Left ventricle myocardium superior (tissue), 1 donor: ENCODE measurements at regions not wholly inside any gene's neighbourhood (a gene's known extent, or its start where the extent isn't known, plus 50 kb on each side); places are given as distances from the start of the nearest gene placed in this dataset.
"Not testable (repeated sequence)": the region's sequence is repeated elsewhere in the genome, so short reads cannot be mapped to it uniquely, and the experiment has no call there.

Experiments used
- ATAC-seq: fragments of 200-7000 bp; cut with Tn5 transposase; one replicate; pipeline ENCODE4 v1.9.1; 2020; ENCODE audit warnings: mild to moderate bottlenecking, moderate library complexity
- DNase-seq: peaks from one replicate; pipeline ENCODE4 v3.0.0-alpha.2; 2020
- intact Hi-C: fragments of 100-400 bp; cut with micrococcal nuclease; formaldehyde crosslinking; loops from one replicate; pipeline ENCODE4 v1.11.0; 2022
- donor health status: DM: no; HTN: yes; CAD: no; lungs with severe emphysema.

DNA sequence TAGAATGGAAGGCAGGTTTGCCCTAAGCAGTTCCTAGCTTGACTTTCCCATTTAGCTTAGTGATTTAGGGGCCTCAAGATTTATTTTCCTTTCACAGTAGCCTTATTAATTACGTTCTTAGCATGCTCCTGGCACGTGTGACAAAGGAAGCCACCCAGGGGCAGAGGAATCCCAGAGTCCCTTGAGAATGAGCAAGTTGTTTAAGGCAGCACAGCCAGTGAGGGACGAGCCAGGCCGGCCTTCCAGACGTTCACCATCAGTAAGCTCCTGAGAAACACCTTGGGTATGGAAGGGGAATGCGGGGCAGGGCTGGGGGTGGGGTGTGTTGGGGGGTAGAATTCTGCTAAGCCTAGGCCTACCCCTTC, 76.3 kb downstream of the SOWAHC start:
- no peak for ATAC-seq
- no peak for DNase-seq
- intact Hi-C loops, result no loop called here

DNA sequence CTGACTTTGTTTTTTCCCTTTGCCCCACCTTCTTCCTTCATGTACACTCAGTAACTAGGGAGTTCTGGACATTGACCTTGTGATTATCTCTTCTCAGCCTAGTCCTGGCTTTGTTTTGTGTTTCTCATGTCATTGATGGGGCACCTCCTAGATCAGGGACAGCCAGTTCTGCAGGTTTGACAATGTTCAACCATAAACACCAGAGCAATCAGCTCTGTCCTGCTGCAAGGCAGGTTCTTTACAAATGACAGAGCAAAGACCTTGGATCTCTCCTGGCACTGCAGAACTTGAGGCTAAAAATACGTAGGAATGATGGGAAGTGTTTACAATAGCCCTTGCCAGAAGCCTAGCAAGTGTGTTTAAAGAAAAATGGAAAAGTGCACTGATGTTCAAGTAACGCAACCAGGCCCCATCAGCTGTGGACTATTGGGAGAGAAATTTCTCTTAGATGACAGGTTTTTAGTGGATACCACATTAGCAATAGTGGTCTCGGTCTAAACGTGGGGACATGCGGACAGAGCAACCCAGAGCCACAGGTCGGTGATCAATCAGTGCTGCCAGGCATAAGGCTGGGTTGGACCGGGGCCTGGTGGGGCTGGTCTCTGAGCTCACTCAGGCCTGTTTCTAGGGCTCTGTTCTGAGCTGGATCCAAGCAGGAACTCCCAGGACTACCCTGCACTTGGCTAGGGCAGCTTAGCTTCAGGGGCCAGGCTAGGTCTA, 76.8 kb downstream of the SOWAHC start:
- intact Hi-C loops, result no loop called here
- peak; percentile 73 for DNase-seq
- ATAC-seq, result peak; percentile 90

DNA sequence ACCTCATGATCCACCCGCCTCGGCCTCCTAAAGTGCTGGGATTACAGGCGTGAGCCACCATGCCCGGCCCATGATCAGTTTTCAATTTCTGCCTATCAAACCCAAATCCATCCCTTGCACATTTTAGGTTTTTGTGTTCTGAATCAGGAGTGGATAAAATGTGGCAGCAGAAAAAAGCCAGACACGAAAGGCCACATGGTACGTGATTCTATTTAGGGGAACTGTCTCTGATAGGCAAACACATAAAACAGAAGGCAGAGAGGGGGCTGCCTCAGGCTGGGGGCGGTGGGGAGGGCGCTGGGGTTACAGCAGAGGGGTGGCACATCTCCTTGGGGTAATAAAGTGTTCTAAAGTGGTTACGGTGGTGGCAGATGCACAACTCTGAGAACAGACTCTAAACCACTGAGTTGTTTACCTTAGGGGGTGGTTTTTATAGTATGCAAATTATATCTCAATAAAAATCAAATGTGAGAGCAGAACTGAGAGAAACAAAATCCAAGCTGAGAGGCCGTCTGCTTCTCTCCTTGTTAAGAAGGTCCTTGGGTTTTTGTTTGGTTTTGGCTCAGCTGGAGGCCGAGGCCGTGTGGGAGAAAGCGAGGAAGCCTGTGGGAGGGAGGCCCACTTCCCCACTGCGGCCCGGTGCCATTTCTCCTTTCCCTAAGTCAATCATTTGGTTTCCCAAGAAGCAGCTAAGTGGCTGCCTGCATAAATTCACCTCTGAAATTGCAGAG, 78.0 kb downstream of the SOWAHC start:
- intact Hi-C loops, result no loop called here
- ATAC-seq (peak; percentile 27), DNase-seq (no peak)

DNA sequence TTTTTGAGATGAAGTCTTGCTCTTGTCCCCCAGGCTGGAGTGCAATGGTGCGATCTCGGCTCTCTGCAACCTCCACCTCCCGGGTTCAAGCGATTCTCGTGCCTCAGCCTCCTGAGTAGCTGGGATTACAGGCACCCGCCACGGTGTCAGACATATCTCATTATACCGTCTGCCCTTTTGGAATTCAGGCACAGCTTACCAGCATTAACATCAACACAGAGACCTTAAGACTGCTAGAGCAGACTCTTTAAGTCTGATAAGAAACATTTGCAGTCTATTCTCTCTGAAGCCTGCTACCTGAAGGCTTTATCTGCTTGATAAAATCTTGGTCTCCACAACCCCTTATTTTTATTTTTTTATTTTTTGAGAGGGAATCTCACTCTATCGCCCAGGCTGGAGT, 78.7 kb downstream of the SOWAHC start:
- intact Hi-C loops, DNase-seq, ATAC-seq: not testable (repeated sequence)

DNA sequence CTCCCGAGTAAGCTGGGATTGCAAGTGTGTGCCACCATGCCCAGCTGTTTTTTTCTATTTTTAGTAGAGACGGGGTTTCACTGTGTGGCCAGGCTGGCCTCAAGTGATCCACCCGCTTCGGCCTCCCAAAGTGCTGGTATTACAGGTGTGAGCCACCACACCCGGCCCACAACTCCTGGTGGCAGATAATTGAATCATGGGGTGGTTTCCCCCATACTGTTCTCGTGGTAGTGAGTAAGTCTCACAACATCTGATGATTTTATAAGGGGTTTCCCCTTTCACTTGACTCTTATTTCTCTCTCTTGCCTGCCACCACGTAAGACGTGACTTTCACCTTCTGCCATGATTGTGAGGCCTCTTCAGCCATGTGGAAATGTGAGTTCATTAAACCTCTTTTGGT, 79.1 kb downstream of the SOWAHC start:
- intact Hi-C loops, ATAC-seq, DNase-seq: not testable (repeated sequence)

DNA sequence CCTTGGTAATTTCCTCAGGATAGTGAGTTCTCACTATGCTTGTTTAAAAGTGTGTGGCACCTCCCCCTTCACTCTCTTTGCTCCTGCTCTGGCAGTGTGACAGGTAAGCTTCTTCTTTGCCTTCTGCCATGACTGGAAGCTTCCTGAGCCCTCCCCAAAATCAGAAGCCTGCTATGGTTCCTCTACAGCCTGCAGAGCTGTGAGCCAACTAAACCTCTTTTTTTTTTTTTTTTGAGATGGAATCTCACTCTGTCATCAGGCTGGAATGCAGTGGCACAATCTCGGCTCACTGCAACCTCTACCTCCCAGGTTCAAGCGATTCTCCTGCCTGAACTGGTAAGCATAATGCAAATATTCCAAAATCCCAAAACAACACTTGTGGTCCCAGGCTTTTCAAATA, 80.0 kb downstream of the SOWAHC start:
- no peak for ATAC-seq
- intact Hi-C loops, result no loop called here
- DNase-seq, result no peak

DNA sequence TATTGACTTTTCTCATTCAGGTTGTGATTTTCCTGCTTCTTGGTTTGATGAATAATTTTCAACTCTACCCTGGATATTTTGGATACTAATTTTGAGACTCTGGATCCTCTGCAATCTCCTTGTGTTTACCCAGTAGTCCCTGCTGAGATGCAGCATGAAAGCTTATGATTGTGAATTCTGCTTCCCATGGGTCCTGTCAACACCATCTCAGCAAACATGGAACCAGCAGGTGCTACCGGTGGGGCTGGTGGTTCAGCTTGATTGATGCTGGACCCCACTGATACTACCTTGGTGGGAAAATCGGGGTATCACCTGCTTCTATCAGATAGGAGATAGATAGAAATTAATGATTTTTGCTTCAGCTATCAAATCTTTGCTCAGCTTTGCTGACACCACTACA, 81.1 kb downstream of the SOWAHC start:
- intact Hi-C loops, result no loop called here
- no peak for ATAC-seq
- DNase-seq, result no peak

DNA sequence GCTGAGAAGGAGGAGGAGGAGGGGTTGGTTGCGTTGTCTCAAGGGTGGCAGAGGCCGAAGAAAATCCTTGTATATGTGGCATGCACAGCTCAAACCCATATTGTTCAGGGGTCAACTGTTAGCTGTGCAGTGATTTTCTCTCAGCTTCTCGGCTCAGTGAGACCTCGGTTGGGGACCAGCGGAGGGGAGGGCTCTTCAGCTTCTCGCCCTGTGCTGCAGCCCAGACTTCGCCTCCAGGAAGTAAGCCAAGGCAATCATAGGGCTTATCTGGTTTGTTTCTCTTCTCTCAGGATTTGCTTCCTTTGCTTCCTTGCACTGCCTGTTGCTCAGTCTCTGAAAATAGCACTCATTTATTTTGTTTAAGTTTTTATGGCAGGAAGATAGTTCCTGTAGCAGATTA, 85.5 kb downstream of the SOWAHC start:
- ATAC-seq, result peak; percentile 85
- intact Hi-C loops, result no loop called here
- no peak for DNase-seq

DNA sequence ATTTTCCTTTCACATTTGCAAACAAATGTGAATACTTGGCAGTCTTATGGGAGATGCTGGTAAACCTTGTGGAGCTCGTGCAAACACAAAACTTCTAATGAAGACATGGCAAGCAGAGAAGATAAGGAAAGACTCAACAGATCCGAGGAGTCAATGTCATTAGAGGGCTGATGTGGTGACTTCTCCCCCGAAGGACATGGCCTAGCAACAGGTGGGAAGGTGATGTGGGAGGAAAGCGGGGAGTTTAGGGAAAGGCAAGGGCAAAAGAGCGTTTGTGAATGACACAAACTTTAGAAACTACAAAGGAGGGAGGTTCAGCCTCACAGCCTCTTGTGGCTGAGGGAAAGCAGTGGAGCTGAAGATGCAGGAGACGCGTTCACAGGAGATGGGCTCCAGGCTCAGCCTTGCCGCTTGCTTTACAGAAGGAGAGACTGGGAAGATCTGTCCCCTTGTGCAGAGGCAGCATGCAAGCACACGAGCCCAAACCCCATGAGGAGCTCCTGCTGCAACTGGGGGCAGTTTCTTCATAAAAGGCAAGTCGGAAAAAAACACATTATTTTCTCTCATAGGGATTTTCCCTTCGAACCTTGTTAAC, 86.6 kb downstream of the SOWAHC start:
- intact Hi-C loops, result no loop called here
- DNase-seq (no peak), ATAC-seq (no peak)

DNA sequence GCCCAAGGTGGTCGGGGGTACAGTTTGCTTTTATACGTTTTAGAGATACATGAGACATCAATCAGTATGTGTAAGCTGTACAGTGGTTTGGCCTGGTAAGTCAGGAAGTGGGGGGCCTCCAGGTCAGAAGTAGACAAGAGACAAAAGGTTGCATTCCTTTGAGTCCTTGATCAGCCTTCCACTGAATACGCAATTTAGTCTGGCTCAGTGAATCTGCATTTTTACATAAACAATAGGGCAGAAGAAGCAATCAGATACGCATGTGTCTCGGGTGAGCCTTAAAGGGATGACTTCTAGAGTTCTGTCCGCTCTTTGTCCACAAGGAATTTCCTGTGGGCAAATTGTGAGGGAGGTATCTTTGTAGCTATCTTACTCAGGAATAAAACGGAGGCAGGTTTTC, 87.2 kb downstream of the SOWAHC start:
- intact Hi-C loops, result no loop called here
- ATAC-seq (no peak), DNase-seq (no peak)

DNA sequence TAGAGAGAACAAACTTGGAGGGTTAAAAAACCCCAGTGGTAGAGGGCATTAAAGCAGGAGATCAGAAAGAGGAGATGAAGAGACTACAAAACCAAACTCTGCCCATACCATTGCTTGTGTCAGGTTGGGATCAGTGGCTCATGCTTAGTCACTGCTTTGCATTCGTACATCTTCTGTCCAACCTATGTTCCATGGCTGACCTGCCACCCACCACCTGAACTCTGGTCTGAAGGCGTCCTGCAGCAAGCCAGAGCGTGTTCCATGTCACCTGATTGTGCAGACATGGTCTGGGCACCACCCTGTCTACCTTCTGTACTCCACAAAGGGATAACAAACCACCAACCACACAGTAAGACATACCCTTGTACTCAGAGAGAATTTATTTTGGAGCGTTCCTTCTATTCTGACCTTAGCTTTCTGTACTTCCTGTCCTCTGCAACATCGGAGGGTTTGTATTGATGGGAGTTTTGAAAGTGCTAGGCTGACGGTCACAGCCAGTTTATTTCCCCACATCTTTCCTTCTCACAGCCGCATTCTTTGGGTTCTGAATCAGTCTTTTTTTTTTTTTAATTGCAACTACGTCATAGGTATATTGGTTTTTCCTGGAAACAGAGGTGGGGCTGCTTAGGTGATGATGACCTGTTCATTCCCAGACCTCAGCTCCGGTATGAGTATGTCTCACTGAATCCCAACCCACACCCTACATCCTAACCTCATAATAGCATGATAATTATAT, 88.3 kb downstream of the SOWAHC start:
- no peak for DNase-seq
- intact Hi-C loops, result no loop called here
- ATAC-seq, result no peak

DNA sequence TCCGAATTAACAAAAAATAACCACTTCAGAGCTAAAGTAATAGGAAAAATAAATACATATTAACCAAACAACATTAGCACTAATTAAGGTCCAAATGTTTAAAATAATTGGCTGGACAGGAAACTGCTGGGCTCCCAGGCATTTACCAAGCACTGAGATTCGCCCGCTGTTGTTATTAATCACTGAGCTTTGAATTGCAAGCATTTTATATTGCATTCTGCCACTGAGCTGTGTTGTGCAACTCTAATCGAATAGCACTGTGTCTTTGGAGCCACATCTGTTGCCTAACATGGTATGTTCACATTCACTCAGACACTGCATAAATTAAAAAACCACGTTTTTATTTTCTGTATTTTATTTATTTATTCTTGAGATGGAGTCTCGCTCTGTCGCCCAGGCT, 88.9 kb downstream of the SOWAHC start:
- ATAC-seq, result no peak
- DNase-seq, result no peak
- intact Hi-C loops, result no loop called here

DNA sequence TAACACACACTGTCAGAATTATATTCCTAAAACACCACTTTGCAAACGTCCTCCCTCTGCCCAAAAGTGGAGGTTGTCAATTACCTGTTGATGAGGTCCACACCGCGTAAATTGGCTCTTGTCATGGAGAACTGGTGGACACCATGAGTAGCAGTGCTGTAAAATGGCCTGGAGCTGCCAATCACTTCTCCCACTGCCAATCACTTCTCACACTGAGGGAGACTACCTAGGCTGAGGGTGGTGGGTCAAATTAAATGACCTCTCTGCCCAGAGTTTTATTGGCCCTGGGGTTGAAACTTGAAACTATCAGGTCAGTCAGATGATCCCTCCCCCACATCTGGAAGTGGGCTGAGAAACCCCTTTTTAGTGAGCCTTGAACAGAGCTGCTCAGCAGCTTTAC, 89.6 kb downstream of the SOWAHC start:
- no peak for ATAC-seq
- intact Hi-C loops, result no loop called here

DNA sequence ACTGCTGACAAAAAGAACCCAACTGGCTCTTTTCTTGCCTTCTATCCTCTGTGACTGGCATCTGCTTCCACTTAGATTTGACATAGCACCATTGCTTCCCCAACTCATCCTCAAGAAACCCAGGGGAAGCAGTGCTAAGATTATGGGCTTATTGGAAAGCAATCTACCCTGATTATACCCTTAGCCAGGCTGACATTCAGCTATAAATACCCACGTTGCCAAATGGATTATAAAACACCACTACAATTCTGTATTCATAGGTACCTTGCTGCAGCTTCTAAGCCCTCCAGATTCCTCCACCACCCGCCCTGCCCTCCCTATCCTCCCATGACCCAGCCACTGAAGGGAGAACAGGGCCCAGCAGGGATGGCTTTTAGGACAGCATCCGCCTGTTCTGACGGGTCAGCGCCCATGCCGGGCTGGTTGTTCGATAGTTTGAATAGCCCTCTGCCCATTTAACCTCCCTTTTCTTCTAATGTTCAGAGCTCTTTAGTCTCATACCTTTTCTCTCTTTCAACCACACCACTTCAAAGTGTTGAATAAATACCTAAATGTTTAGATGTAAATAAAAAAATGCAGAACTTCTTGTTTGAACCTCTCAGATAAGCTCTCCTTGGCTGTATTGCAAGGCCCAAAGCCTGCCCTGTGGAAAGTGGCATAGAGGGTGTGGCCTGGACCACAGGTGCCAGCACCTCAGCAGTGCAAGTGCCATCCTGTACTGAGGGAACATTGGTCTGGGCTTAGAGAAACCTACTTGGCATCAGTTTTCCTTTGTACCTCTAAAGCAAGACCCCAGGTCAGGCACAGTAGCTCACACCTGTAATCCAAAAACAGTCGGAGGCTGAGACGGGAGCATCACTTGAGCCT, 86.6 kb upstream of the RGPD5 start:
- no peak for DNase-seq
- no peak for ATAC-seq
- intact Hi-C loops, result no loop called here

More for the DNA sequence above, 89.6 kb downstream of the SOWAHC start:
- no peak for DNase-seq

DNA sequence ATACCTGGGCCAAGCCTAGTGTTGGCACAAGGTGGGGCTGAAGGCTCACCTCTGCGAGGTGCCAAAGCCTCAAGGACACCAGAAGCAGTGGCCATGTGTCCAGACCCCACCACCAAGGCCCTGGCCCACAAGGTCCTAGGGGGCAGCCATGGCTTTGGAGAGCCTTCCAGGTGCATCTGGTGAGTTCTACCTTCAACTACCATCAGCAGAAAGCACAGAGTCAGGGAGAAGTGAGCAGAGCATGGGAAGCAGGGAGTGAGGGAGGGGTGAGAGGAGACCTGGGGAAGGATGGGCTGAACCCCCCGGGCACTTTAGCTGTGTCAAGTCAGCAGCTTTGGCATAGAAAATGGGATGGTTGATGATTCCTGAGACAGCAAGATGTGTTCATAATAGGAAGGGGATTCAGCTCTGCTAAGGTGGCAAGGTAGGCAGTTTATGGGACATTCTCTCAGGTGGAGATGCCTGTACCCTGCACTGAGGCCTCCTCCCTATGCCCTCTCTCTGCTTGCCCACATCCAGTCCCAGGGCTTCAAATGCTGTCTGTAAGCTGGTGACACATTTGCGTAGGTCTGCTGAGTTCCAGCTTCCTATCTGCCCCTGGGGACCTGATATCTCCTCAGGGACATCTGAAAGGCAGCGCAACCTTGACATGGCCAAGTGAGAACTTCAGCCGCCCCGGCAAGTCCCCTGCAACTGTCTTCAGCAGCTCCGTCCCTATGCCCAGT, 83.4 kb upstream of the RGPD5 start:
- intact Hi-C loops, result no loop called here
- ATAC-seq (peak; percentile 25), DNase-seq (no peak)

DNA sequence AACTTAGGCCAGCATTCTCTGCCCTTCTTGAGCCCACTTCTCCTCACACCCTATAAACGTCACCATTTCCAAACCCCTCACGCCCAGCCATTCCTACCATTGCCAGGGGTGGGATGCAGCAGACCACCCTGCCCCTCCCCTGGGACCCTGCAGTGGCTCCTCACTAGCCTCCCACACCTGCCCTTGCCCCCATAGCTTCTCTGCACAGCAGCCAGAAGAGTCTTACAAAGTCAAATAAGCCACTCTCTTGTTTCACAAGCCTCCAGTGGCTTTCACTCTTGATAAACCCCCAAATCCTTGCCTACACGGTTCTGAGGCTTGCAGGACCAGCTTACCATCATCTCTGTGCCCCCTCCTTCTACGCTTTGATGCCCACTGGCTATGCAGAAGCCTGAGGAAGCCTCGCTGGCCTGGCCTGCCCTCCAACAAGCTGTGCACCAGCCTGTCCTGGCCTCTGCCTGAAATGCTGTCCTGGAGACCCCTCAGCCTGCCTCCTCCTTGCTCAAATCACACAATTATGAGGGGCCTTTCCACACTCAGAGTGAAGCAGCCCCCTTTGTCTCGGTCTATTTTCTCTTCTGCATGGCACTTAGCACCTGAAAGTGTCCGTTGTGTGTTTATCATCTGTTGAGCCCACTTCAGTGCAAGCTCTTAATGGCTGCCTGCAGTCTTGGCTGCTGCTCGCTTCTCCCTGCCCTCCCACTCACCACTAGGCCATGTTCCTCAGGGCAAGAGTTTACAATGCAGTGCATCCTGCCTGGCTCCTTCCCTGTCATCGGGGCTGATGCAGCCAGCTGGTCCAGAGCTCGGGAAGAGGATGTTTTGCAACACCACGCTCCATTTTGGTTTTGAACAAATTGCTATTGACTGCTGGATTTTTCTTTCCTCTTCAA, 82.6 kb upstream of the RGPD5 start:
- no peak for ATAC-seq
- DNase-seq, result no peak
- intact Hi-C loops, result no loop called here

DNA sequence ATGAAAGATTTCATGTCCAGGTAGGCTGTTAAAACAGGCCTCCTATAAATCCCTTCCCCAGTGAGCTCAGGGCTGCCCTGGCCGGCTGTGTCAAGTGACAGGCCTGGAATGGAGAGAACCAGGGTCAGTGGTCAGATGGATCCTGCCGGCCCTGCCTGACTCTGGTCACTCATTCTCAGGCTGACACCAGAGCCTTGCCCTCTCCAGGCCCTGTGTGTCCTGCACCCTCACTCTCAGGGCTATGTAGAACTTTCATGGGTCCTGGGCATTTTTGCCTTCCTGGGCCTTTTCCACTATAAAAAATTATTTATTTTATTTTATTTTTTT, 82.0 kb upstream of the RGPD5 start:
- intact Hi-C loops, result no loop called here
- DNase-seq (no peak), ATAC-seq (no peak)

DNA sequence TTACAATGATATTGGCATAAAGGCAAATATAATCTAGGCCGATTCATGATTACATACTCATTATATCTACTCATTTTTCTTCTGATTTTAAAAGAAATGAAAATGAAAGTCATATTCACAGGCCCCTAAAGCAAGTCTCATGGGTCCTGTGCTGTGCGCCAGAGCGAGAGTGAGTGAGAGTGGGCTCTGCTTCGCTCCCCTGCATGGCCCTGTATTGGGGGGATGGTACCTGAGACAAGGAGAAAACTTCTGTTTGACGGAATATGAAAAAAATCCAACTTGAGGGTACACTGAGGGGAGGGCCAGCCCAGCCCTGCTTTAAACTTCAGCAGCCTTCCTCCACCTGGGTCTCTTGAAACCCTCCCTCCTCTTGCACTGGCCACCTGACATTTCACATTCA, 81.4 kb upstream of the RGPD5 start:
- intact Hi-C loops, result no loop called here
- ATAC-seq (no peak), DNase-seq (no peak)
